HCT116 (cell line): ENCODE measurements at regions not wholly inside any gene's neighbourhood (a gene's known extent, or its start where the extent isn't known, plus 50 kb on each side); places are given as distances from the start of the nearest gene placed in this dataset.

Source experiments
- CEBPB ChIP-seq: IDR thresholded peaks from 2 replicates; pipeline ENCODE4 v1.6.1; 2012; ENCODE audit warnings: low read depth
- ELF1 ChIP-seq: IDR thresholded peaks from 2 replicates; pipeline ENCODE4 v1.6.1; 2012; ENCODE audit warnings: low read depth, borderline replicate concordance
- EZH2 ChIP-seq: fragments of 200-600 bp; sonication (generic); IDR thresholded peaks from 2 replicates; pipeline ENCODE4 v1.6.1; 2017; ENCODE audit warnings: antibody characterized with exemption, mixed run types
- EZH2phosphoT487 ChIP-seq: fragments of 200-600 bp; IDR thresholded peaks from 2 replicates; pipeline ENCODE4 v1.6.1; 2018; ENCODE audit warnings: antibody characterized with exemption, borderline replicate concordance
- POLR2A ChIP-seq: IDR thresholded peaks from 2 replicates; pipeline ENCODE4 v1.7.0; 2011; ENCODE audit warnings: borderline replicate concordance; ENCODE audit not compliant: insufficient read depth, insufficient read length; ENCODE audit errors: extremely low read depth
- POLR2AphosphoS5 ChIP-seq: IDR thresholded peaks from 2 replicates; pipeline ENCODE4 v1.6.1; 2011; ENCODE audit warnings: mild to moderate bottlenecking, low read depth, low read length, moderate library complexity
- RAD21 ChIP-seq: IDR thresholded peaks from 2 replicates; pipeline ENCODE4 v1.6.1; 2012; ENCODE audit warnings: low read depth, mild to moderate bottlenecking
- SIN3A ChIP-seq: IDR thresholded peaks from 2 replicates; pipeline ENCODE4 v1.6.1; 2012; ENCODE audit warnings: low read depth
- TCF7L2 ChIP-seq: IDR thresholded peaks from 2 replicates; pipeline ENCODE4 v1.7.0; 2011; ENCODE audit warnings: borderline replicate concordance, inconsistent platforms; ENCODE audit not compliant: insufficient read depth, insufficient read length; ENCODE audit errors: extremely low read depth
- ZFX ChIP-seq: fragments of 450-650 bp; IDR thresholded peaks from 2 replicates; pipeline ENCODE4 v1.6.1; 2017
- ZNF274 ChIP-seq: fragments of 200-500 bp; sonication (Bioruptor generic); IDR thresholded peaks from 2 replicates; pipeline ENCODE4 v1.6.1; 2014; ENCODE audit warnings: mild to moderate bottlenecking, low read depth, low read length, inconsistent platforms
- TF ChIP-seq, protein P1 (sequence below), 3 experiments: fragments of 200-600 bp in 1 of 3; sonication (generic) in 1 of 3; IDR thresholded peaks in 2 of 3; conservative IDR thresholded peaks in 1 of 3; 2 replicates each; pipeline ENCODE4 v1.5.1; 2012 to 2017; ENCODE audit warnings: low read depth in 2 of 3, low read length in 2 of 3, antibody characterized with exemption in 1 of 3, borderline replicate concordance in 1 of 3, control low read depth in 1 of 3, mild to moderate bottlenecking in 1 of 3, mixed read lengths in 1 of 3, mixed run types in 1 of 3, moderate library complexity in 1 of 3; ENCODE audit not compliant: insufficient read depth in 1 of 3

DNA sequence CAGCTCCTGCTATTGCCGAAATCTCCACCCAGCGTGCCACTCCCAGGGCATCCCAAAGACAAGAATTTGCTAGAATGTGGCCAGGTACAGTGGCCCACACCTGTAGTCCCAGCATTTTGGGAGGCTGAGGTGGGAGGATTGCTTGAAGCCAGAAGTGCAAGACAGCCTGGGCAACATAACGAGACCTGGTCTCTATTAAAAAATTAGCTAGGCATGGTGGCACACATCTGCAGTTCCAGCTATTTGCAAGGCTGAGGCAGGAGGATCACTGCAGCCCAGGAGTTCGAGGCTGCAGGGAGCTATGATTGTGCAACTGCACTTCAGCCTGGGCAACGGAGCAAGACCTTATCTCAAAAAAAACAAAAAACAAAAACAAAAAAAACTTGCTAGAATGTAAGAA lies 73.3 kb upstream of the LYZL2 start:
- no peak for TF ChIP-seq RAD21
- no peak for TF ChIP-seq POLR2AphosphoS5
- no peak for TF ChIP-seq ELF1
- TF ChIP-seq, protein P1, sequence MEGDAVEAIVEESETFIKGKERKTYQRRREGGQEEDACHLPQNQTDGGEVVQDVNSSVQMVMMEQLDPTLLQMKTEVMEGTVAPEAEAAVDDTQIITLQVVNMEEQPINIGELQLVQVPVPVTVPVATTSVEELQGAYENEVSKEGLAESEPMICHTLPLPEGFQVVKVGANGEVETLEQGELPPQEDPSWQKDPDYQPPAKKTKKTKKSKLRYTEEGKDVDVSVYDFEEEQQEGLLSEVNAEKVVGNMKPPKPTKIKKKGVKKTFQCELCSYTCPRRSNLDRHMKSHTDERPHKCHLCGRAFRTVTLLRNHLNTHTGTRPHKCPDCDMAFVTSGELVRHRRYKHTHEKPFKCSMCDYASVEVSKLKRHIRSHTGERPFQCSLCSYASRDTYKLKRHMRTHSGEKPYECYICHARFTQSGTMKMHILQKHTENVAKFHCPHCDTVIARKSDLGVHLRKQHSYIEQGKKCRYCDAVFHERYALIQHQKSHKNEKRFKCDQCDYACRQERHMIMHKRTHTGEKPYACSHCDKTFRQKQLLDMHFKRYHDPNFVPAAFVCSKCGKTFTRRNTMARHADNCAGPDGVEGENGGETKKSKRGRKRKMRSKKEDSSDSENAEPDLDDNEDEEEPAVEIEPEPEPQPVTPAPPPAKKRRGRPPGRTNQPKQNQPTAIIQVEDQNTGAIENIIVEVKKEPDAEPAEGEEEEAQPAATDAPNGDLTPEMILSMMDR (IDR thresholded peaks at IDR 0.05 in 2 of 3, conservative IDR thresholded peaks at IDR 0.05 in 1 of 3; ENCODE audit: borderline replicate concordance in 1 of 3, insufficient read depth in 1 of 3, low read depth in 2 of 3, low read length in 2 of 3): no peak
- no peak for TF ChIP-seq POLR2A
- TF ChIP-seq EZH2: no peak
- TF ChIP-seq SIN3A: no peak
- TF ChIP-seq ZFX: no peak
- TF ChIP-seq ZNF274: no peak
- TF ChIP-seq TCF7L2: no peak
- no peak for TF ChIP-seq EZH2phosphoT487
- no peak for TF ChIP-seq CEBPB
